Adrenal gland (tissue), 9 donors: ENCODE measurements at regions not wholly inside any gene's neighbourhood (a gene's known extent, or its start where the extent isn't known, plus 50 kb on each side); places are given as distances from the start of the nearest gene placed in this dataset.

Experiments used
- DNase-seq, 7 donors: peaks; one replicate each; pipeline ENCODE4 v3.0.0-alpha.2; 2019 to 2020
- H3K27ac ChIP-seq, 5 donors: fragments of 200-600 bp; sonication (generic) in 4 of 5; 1 replicate in 3 of 5; 2 replicates in 2 of 5; pipeline versions ENCODE4 v1.5.1 to v1.8.0; 2016 to 2020; ENCODE audit warnings: mild to moderate bottlenecking in 1 of 5
- H3K27me3 ChIP-seq: fragments of 200-600 bp; 2 replicates; pipeline ENCODE4 v1.8.0; 2021
- H3K36me3 ChIP-seq, 2 donors: fragments of 200-600 bp; replicated peaks in 1 of 2; 1 replicate in 1 of 2; 2 replicates in 1 of 2; pipeline versions ENCODE4 v1.5.1 to v1.8.0; 2018 to 2022
- H3K4me1 ChIP-seq, 2 donors: fragments of 200-600 bp; replicated peaks in 1 of 2; 1 replicate in 1 of 2; 2 replicates in 1 of 2; pipeline versions ENCODE4 v1.5.1 to v1.8.0; 2018 to 2021
- H3K4me3 ChIP-seq, 4 donors: fragments of 200-600 bp; sonication (generic) in 3 of 4; one replicate each; pipeline ENCODE4 v1.5.1; 2016 to 2018
- H3K9me3 ChIP-seq, 3 donors: fragments of 200-600 bp; sonication (generic) in 1 of 3; replicated peaks in 1 of 3; 1 replicate in 2 of 3; 2 replicates in 1 of 3; pipeline versions ENCODE4 v1.5.1 to v1.8.0; 2016 to 2021
- CTCF ChIP-seq, 6 experiments: fragments of 450-650 bp in 4 of 6; fragments of 200-600 bp in 2 of 6; sonication (generic) in 1 of 6; IDR thresholded peaks; 1 replicate in 5 of 6; 2 replicates in 1 of 6; pipeline versions ENCODE4 v1.5.1 to v1.8.0; 2016 to 2021; ENCODE audit warnings: antibody characterized with exemption in 6 of 6, mild to moderate bottlenecking in 2 of 6, moderate library complexity in 1 of 6
- POLR2A ChIP-seq, 2 donors: fragments of 450-650 bp; IDR thresholded peaks; one replicate each; pipeline ENCODE4 v1.6.1; 2017; ENCODE audit warnings: antibody characterized with exemption in 2 of 2, mild to moderate bottlenecking in 2 of 2, moderate library complexity in 1 of 2
- WGBS, 4 donors: extraction: QIAGEN DNeasy Blood & Tissue Kit in 2 of 4; methylation state at CpG; one replicate each; pipeline versions ENCODE4 v1.1.5 to v1.1.7; 2013 to 2017; 5-methylcytosine and 5-hydroxymethylcytosine counted together
- intact Hi-C, 2 donors: fragments of 100-400 bp; cut with DNase I; formaldehyde crosslinking; loops; one replicate each; pipeline versions ENCODE4 v1.14.1 to v1.15.0; 2022 to 2023
- donor health status: healthy with polysubstance abuse.
- donor health status: Bipolar disorder and iron deficiency.
- donor health status: DM: yes; HTN: yes; CAD: no.
- donor health status: DM: no; HTN: no; CAD: no.
- donor health status: DM: no; HTN: no; CAD: no.

- no peaks in the 10 kb centered on the region for H3K9me3 ChIP-seq
- H3K4me1 ChIP-seq: no peaks in the 10 kb centered on the region
- H3K36me3 ChIP-seq: no peaks in the 10 kb centered on the region
- 44 to 92% (median 78%) methylated on average over 2 of the region's 2 CpGs for WGBS, 4 donors
- DNase-seq: peak in 1 of 7 donors; percentile 4
- TF ChIP-seq POLR2A (IDR thresholded peaks at IDR 0.05) (no peak), CTCF (IDR thresholded peaks at IDR 0.05) (no peak)
- no peak overlapping the region for H3K27ac ChIP-seq
- H3K27me3 ChIP-seq: no peaks in the 10 kb centered on the region
- H3K4me3 ChIP-seq: no peak overlapping the region
- intact Hi-C loops: no loop called here
Measured at GRCh38 chr7:9889554-9889953, 1084.1 kb upstream of the PHF14 start.

- DNase-seq: no peak
- Histone ChIP-seq H3K9me3 (no peaks in the 10 kb centered on the region), H3K27ac (no peak overlapping the region), H3K36me3 (no peaks in the 10 kb centered on the region), H3K4me3 (no peak overlapping the region), H3K4me1 (no peaks in the 10 kb centered on the region), H3K27me3 (no peaks in the 10 kb centered on the region)
- WGBS, 4 donors: 92 to 94% (median 93%) methylated on average over 3 of the region's 3 CpGs
- intact Hi-C loops: no loop called here
- TF ChIP-seq CTCF (IDR thresholded peaks at IDR 0.05) (no peak), POLR2A (IDR thresholded peaks at IDR 0.05) (no peak)
Measured at GRCh38 chr7:9890092-9890491, 1083.6 kb upstream of the PHF14 start.

- WGBS, 4 donors: 60 to 82% (median 73%) methylated on average over 3 of the region's 3 CpGs
Measured at GRCh38 chr7:9891056-9891455, 1082.6 kb upstream of the PHF14 start.

GRCh38 chr7:9900339-9900738 is 1073.3 kb upstream of the PHF14 start:
- TF ChIP-seq CTCF (IDR thresholded peaks at IDR 0.05): no peak
- Histone ChIP-seq H3K9me3 (peaks cover 0 to 6% (median 0%) of the 10 kb centered on the region in 3 donors), H3K27me3 (no peaks in the 10 kb centered on the region), H3K4me3 (no peak overlapping the region), H3K36me3 (no peaks in the 10 kb centered on the region), H3K4me1 (no peaks in the 10 kb centered on the region), H3K27ac (no peak overlapping the region)
- intact Hi-C loops: no loop called here
- no peak for DNase-seq
- 71 to 79% (median 74%) methylated on average over 2 of the region's 2 CpGs for WGBS, 4 donors

More at GRCh38 chr7:9891056-9891455, 1082.6 kb upstream of the PHF14 start:
- Histone ChIP-seq H3K27me3 (no peaks in the 10 kb centered on the region), H3K9me3 (no peaks in the 10 kb centered on the region), H3K4me1 (no peaks in the 10 kb centered on the region), H3K4me3 (no peak overlapping the region), H3K27ac (no peak overlapping the region), H3K36me3 (no peaks in the 10 kb centered on the region)
- TF ChIP-seq CTCF (IDR thresholded peaks at IDR 0.05): no peak
- no peak for TF ChIP-seq POLR2A (IDR thresholded peaks at IDR 0.05)
- no peak for DNase-seq
- intact Hi-C loops: no loop called here
